Left ventricle myocardium inferior (tissue), 1 donor: ENCODE measurements at regions not wholly inside any gene's neighbourhood (a gene's known extent, or its start where the extent isn't known, plus 50 kb on each side); places are given as distances from the start of the nearest gene placed in this dataset.

ENCODE experiments used
- DNase-seq: peaks from one replicate; pipeline ENCODE4 v3.0.0-alpha.2; 2020
- H3K27ac ChIP-seq: fragments of 200-600 bp; replicated peaks from 2 replicates; pipeline ENCODE4 v1.8.0; 2021
- H3K27me3 ChIP-seq: fragments of 200-600 bp; 2 replicates; pipeline ENCODE4 v1.8.0; 2021; ENCODE audit warnings: low read depth
- H3K36me3 ChIP-seq: fragments of 200-600 bp; 2 replicates; pipeline ENCODE4 v1.8.0; 2021
- H3K4me1 ChIP-seq: fragments of 200-600 bp; 2 replicates; pipeline ENCODE4 v1.8.0; 2021
- H3K4me3 ChIP-seq: fragments of 200-600 bp; 2 replicates; pipeline ENCODE4 v1.8.0; 2021; ENCODE audit warnings: mild to moderate bottlenecking, moderate library complexity
- H3K9me3 ChIP-seq: fragments of 200-600 bp; replicated peaks from 2 replicates; pipeline ENCODE4 v1.8.0; 2021
- CTCF ChIP-seq: fragments of 200-600 bp; IDR thresholded peaks from 2 replicates; pipeline ENCODE4 v1.8.0; 2021; ENCODE audit warnings: antibody characterized with exemption, mild to moderate bottlenecking, borderline replicate concordance
- intact Hi-C: fragments of 100-400 bp; cut with micrococcal nuclease; formaldehyde crosslinking; loops from one replicate; pipeline ENCODE4 v1.11.0; 2022
- donor health status: DM: no; HTN: yes; CAD: no; lungs with severe emphysema.

- no peak for TF ChIP-seq CTCF
- intact Hi-C loops, result no loop called here
- no peak for DNase-seq
Observed at GRCh38 chr12:43294916-43295315, 257.1 kb downstream of the ADAMTS20 start.

GRCh38 chr12:43294147-43294546, 257.9 kb downstream of the ADAMTS20 start:
- H3K4me1 ChIP-seq, result peaks cover 8% of the 10 kb centered on the region
- no peaks in the 10 kb centered on the region for H3K36me3 ChIP-seq
- no peaks in the 10 kb centered on the region for H3K27me3 ChIP-seq
- H3K4me3 ChIP-seq, result no peak overlapping the region
- no peak overlapping the region for H3K27ac ChIP-seq
- no peaks in the 10 kb centered on the region for H3K9me3 ChIP-seq
- TF ChIP-seq CTCF, result no peak
- intact Hi-C loops, result no loop called here
- DNase-seq, result no peak

More at GRCh38 chr12:43294916-43295315, 257.1 kb downstream of the ADAMTS20 start:
- Histone ChIP-seq H3K9me3 (no peaks in the 10 kb centered on the region), H3K4me1 (peaks cover 3% of the 10 kb centered on the region), H3K27ac (no peak overlapping the region), H3K36me3 (no peaks in the 10 kb centered on the region), H3K27me3 (no peaks in the 10 kb centered on the region), H3K4me3 (no peak overlapping the region)

GRCh38 chr12:43293396-43293795, 258.6 kb downstream of the ADAMTS20 start:
- no peaks in the 10 kb centered on the region for H3K27me3 ChIP-seq
- no peaks in the 10 kb centered on the region for H3K9me3 ChIP-seq
- intact Hi-C loops, result no loop called here
- H3K4me1 ChIP-seq, result peaks cover 8% of the 10 kb centered on the region
- no peak for DNase-seq
- no peaks in the 10 kb centered on the region for H3K36me3 ChIP-seq
- no peak for TF ChIP-seq CTCF
- no peak overlapping the region for H3K27ac ChIP-seq
- H3K4me3 ChIP-seq, result no peak overlapping the region

GRCh38 chr12:43292699-43293098, 259.3 kb downstream of the ADAMTS20 start:
- H3K4me1 ChIP-seq, result peaks cover 8% of the 10 kb centered on the region
- no peak for TF ChIP-seq CTCF
- no peak for DNase-seq
- H3K36me3 ChIP-seq, result no peaks in the 10 kb centered on the region
- no peaks in the 10 kb centered on the region for H3K9me3 ChIP-seq
- H3K27ac ChIP-seq, result no peak overlapping the region
- H3K27me3 ChIP-seq, result no peaks in the 10 kb centered on the region
- no peak overlapping the region for H3K4me3 ChIP-seq
- intact Hi-C loops, result no loop called here

GRCh38 chr12:43291516-43291915, 260.5 kb downstream of the ADAMTS20 start:
- no peak for TF ChIP-seq CTCF
- H3K27me3 ChIP-seq, result no peaks in the 10 kb centered on the region
- DNase-seq, result no peak

GRCh38 chr12:43290836-43291235, 261.2 kb downstream of the ADAMTS20 start:
- TF ChIP-seq CTCF, result no peak
- Histone ChIP-seq H3K27ac (no peak overlapping the region), H3K36me3 (no peaks in the 10 kb centered on the region), H3K9me3 (no peaks in the 10 kb centered on the region), H3K4me1 (peaks cover 8% of the 10 kb centered on the region), H3K27me3 (no peaks in the 10 kb centered on the region), H3K4me3 (no peak overlapping the region)
- intact Hi-C loops, result no loop called here
- no peak for DNase-seq

More at GRCh38 chr12:43291516-43291915, 260.5 kb downstream of the ADAMTS20 start:
- H3K27ac ChIP-seq, result no peak overlapping the region
- H3K4me3 ChIP-seq, result no peak overlapping the region
- peaks cover 8% of the 10 kb centered on the region for H3K4me1 ChIP-seq
- intact Hi-C loops, result no loop called here
- H3K9me3 ChIP-seq, result no peaks in the 10 kb centered on the region
- no peaks in the 10 kb centered on the region for H3K36me3 ChIP-seq
